IMR-90 (cell line): ENCODE measurements at regions not wholly inside any gene's neighbourhood (a gene's known extent, or its start where the extent isn't known, plus 50 kb on each side); places are given as distances from the start of the nearest gene placed in this dataset.
"Not testable (repeated sequence)": the region's sequence is repeated elsewhere in the genome, so short reads cannot be mapped to it uniquely, and the experiment has no call there.

Experiments
- ATAC-seq: fragments of 200-7000 bp; cut with Tn5 transposase; 2 replicates; pipeline ENCODE4 v1.9.1; 2020; ENCODE audit warnings: low read depth, mild to moderate bottlenecking, moderate library complexity
- BruUV-seq: library from RNA; stranded (reverse); fragments of 400-500 nt; replicated peaks from 2 replicates; lab custom pipeline; 2021; lab: Mats Ljungman, UMichigan
- CTCF ChIA-PET: fragments of 300-600 bp; formaldehyde crosslinking; extraction: SDS; loops from one replicate; lab custom pipeline; 2021; ENCODE audit warnings: antibody characterized with exemption; lab: Yijun Ruan, JAX
- POLR2A ChIA-PET: fragments of 300-600 bp; sonication (Branson Sonifier 250); formaldehyde crosslinking; loops from one replicate; lab custom pipeline; 2022; ENCODE audit warnings: antibody characterized with exemption; ENCODE audit not compliant: unreplicated experiment; lab: Charles Lee
- DNase-seq: peaks from one replicate; pipeline ENCODE4 v3.0.0; 2013
- H2AFZ ChIP-seq: replicated peaks from 2 replicates; pipeline ENCODE3; 2013; ENCODE audit warnings: low read length, mild to moderate bottlenecking; ENCODE audit not compliant: poor library complexity
- H2AK5ac ChIP-seq: 2 replicates; pipeline ENCODE4 v1.6.1; 2013; ENCODE audit warnings: low read depth, low read length, inconsistent platforms
- H2AK9ac ChIP-seq: replicated peaks from 2 replicates; pipeline ENCODE3; 2013; ENCODE audit warnings: mild to moderate bottlenecking, low read depth, low read length, moderate library complexity; ENCODE audit not compliant: poor library complexity
- H2BK120ac ChIP-seq: 2 replicates; pipeline ENCODE4 v1.6.1; 2013; ENCODE audit warnings: low read depth, low read length, inconsistent platforms
- H2BK15ac ChIP-seq: 3 replicates; pipeline ENCODE4 v1.6.1; 2013; ENCODE audit warnings: low read depth, low read length, inconsistent platforms
- H2BK20ac ChIP-seq: 2 replicates; pipeline ENCODE4 v1.6.1; 2013; ENCODE audit warnings: low read depth, mild to moderate bottlenecking, inconsistent platforms, low read length, moderate library complexity
- H2BK5ac ChIP-seq: 2 replicates; pipeline ENCODE4 v1.6.1; 2013; ENCODE audit warnings: mild to moderate bottlenecking, low read depth, low read length, inconsistent platforms; ENCODE audit not compliant: poor library complexity, severe bottlenecking
- H3K14ac ChIP-seq: replicated peaks from 2 replicates; pipeline ENCODE4 v1.6.1; 2013; ENCODE audit warnings: low read depth, low read length, inconsistent platforms
- H3K18ac ChIP-seq: 2 replicates; pipeline ENCODE4 v1.6.1; 2013; ENCODE audit warnings: low read depth, low read length, control low read depth
- H3K23ac ChIP-seq: 2 replicates; pipeline ENCODE4 v1.6.1; 2013; ENCODE audit warnings: low read depth, low read length, inconsistent platforms
- H3K27ac ChIP-seq: 2 replicates; pipeline ENCODE4 v1.5.1; 2013; ENCODE audit warnings: mild to moderate bottlenecking, control low read depth, low read length; ENCODE audit not compliant: insufficient read depth
- H3K27me3 ChIP-seq: 2 replicates; pipeline ENCODE4 v1.6.1; 2013; ENCODE audit warnings: low read length; ENCODE audit not compliant: control insufficient read depth, insufficient read depth
- H3K36me3 ChIP-seq: 2 replicates; pipeline ENCODE4 v1.6.1; 2013; ENCODE audit warnings: low read length, mixed read lengths; ENCODE audit not compliant: control insufficient read depth, insufficient read depth
- H3K4ac ChIP-seq: 2 replicates; pipeline ENCODE4 v1.6.1; 2013; ENCODE audit warnings: low read depth, low read length, inconsistent platforms
- H3K4me1 ChIP-seq: 2 replicates; pipeline ENCODE4 v1.6.1; 2013; ENCODE audit warnings: low read length, mixed read lengths; ENCODE audit not compliant: control insufficient read depth, insufficient read depth
- H3K4me2 ChIP-seq: 2 replicates; pipeline ENCODE4 v1.6.1; 2013; ENCODE audit warnings: low read depth, mild to moderate bottlenecking, control low read depth, low read length, moderate library complexity
- H3K4me3 ChIP-seq: 2 replicates; pipeline ENCODE4 v1.5.1; 2013; ENCODE audit warnings: low read depth, mild to moderate bottlenecking, control low read depth, low read length, moderate library complexity; ENCODE audit not compliant: insufficient read depth
- H3K56ac ChIP-seq: 2 replicates; pipeline ENCODE4 v1.6.1; 2013; ENCODE audit warnings: low read length, inconsistent platforms; ENCODE audit not compliant: insufficient read depth; ENCODE audit errors: extremely low read depth
- H3K79me1 ChIP-seq, 2 experiments: 2 replicates each; pipeline ENCODE4 v1.6.1; 2013; ENCODE audit warnings: low read length in 2 of 2, inconsistent platforms in 1 of 2, low read depth in 1 of 2
- H3K9ac ChIP-seq: 2 replicates; pipeline ENCODE4 v1.6.1; 2013; ENCODE audit warnings: low read depth, low read length, control low read depth
- H3K9me1 ChIP-seq: 2 replicates; pipeline ENCODE4 v1.6.1; 2013; ENCODE audit warnings: low read length, inconsistent platforms; ENCODE audit not compliant: insufficient read depth
- H3K9me3 ChIP-seq: 2 replicates; pipeline ENCODE4 v1.6.1; 2013; ENCODE audit warnings: low read length; ENCODE audit not compliant: control insufficient read depth, insufficient read depth
- H4K20me1 ChIP-seq: 2 replicates; pipeline ENCODE4 v1.6.1; 2013; ENCODE audit warnings: low read length, inconsistent platforms; ENCODE audit not compliant: insufficient read depth
- H4K5ac ChIP-seq: 2 replicates; pipeline ENCODE4 v1.6.1; 2013; ENCODE audit warnings: mild to moderate bottlenecking, low read depth, low read length, control low read depth
- H4K8ac ChIP-seq, 2 experiments: 2 replicates each; pipeline ENCODE4 v1.6.1; 2013; ENCODE audit warnings: low read depth in 2 of 2, low read length in 2 of 2, control low read depth in 1 of 2, inconsistent platforms in 1 of 2
- H4K91ac ChIP-seq: 2 replicates; pipeline ENCODE4 v1.6.1; 2013; ENCODE audit warnings: low read depth, low read length, inconsistent platforms; ENCODE audit not compliant: insufficient read depth
- FOS ChIP-seq: fragments of 150-350 bp; IDR thresholded peaks from 2 replicates; pipeline ENCODE4 v1.6.1; 2016; ENCODE audit warnings: low read depth, low read length
- POLR2A ChIP-seq: IDR thresholded peaks from 2 replicates; pipeline ENCODE4 v1.6.1; 2012; ENCODE audit warnings: mild to moderate bottlenecking, low read depth, low read length
- RAD21 ChIP-seq: IDR thresholded peaks from 2 replicates; pipeline ENCODE4 v1.6.1; 2012; ENCODE audit warnings: low read length, improper control_type of control experiment
- RFX5 ChIP-seq: IDR thresholded peaks from 2 replicates; pipeline ENCODE4 v1.8.0; 2012; ENCODE audit warnings: low read depth, mild to moderate bottlenecking, low read length, moderate library complexity
- SMC3 ChIP-seq: fragments of 150-350 bp; IDR thresholded peaks from 2 replicates; pipeline ENCODE4 v1.6.1; 2016; ENCODE audit warnings: low read depth, mild to moderate bottlenecking, antibody characterized with exemption, low read length, moderate library complexity
- WGBS, 2 experiments: methylation state at CpG; one replicate each; pipeline versions ENCODE4 v1.1.5 to v1.1.7; 2013; ENCODE audit warnings: missing lambda C conversion rate in 2 of 2; ENCODE audit not compliant: insufficient read length in 1 of 2; ENCODE audit errors: extremely low coverage in 2 of 2; 5-methylcytosine and 5-hydroxymethylcytosine counted together
- dilution Hi-C: fragments of 300-500 bp; cut with HindIII; formaldehyde crosslinking; loops from one replicate; pipeline ENCODE4 v1.14.3; 2018; ENCODE audit warnings: low sequenced_read_pairs; ENCODE audit not compliant: unreplicated experiment
- in situ Hi-C: fragments of 300-500 bp; cut with MboI; formaldehyde crosslinking; loops from 3 replicates; pipeline ENCODE4 v1.14.3; 2019; ENCODE audit warnings: low sequenced_read_pairs, inconsistent platforms, mixed read lengths
- intact Hi-C: fragments of 100-400 bp; cut with micrococcal nuclease; formaldehyde crosslinking; loops from 2 replicates; pipeline ENCODE4 v1.10.0; 2022
- TF ChIP-seq, protein P1 (sequence below): fragments of 150-350 bp; IDR thresholded peaks from 2 replicates; pipeline ENCODE4 v1.6.1; 2017; ENCODE audit warnings: mild to moderate bottlenecking, antibody characterized with exemption, low read length, low read depth
- TF ChIP-seq, protein P2 (sequence below): fragments of 150-350 bp; IDR thresholded peaks from 2 replicates; pipeline ENCODE4 v1.6.1; 2016; ENCODE audit warnings: low read depth, mild to moderate bottlenecking, low read length, moderate library complexity, borderline replicate concordance

DNA sequence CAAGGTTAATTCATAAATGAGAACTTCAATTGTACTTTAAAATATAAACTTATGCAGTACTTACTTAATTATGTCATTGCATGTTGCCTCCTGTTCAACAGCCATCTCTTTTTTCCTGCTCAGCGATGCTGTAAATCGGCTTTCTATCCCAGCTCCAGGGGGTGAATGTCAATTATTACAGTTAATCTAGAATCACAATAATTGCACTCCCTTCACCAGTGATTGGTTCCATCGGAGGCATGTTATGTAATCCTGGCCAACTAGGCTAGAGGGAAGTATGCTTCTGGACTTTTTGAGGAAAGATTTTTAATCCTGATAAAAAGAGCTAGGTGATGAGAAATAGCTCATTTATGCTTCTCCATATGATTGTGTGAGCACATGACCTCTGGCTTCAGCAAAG lies 53.8 kb upstream of the SGIP1 start:
- no peak overlapping the region for H4K91ac ChIP-seq
- no peak for TF ChIP-seq RFX5
- TF ChIP-seq RAD21: no peak
- TF ChIP-seq, protein P1, sequence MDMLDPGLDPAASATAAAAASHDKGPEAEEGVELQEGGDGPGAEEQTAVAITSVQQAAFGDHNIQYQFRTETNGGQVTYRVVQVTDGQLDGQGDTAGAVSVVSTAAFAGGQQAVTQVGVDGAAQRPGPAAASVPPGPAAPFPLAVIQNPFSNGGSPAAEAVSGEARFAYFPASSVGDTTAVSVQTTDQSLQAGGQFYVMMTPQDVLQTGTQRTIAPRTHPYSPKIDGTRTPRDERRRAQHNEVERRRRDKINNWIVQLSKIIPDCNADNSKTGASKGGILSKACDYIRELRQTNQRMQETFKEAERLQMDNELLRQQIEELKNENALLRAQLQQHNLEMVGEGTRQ: no peak
- TF ChIP-seq SMC3: no peak
- TF ChIP-seq, protein P2, sequence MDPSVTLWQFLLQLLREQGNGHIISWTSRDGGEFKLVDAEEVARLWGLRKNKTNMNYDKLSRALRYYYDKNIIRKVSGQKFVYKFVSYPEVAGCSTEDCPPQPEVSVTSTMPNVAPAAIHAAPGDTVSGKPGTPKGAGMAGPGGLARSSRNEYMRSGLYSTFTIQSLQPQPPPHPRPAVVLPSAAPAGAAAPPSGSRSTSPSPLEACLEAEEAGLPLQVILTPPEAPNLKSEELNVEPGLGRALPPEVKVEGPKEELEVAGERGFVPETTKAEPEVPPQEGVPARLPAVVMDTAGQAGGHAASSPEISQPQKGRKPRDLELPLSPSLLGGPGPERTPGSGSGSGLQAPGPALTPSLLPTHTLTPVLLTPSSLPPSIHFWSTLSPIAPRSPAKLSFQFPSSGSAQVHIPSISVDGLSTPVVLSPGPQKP: no peak
- no peak for TF ChIP-seq FOS
- TF ChIP-seq POLR2A: no peak
- no CpG with 5 or more reads among the region's 3 CpGs for WGBS, 2 experiments
- no peaks in the 10 kb centered on the region for H3K27me3 ChIP-seq
- no peak overlapping the region for H3K27ac ChIP-seq
- no peak overlapping the region for H3K14ac ChIP-seq
- H2BK20ac ChIP-seq: no peak overlapping the region
- no peak overlapping the region for H2BK120ac ChIP-seq
- no peak overlapping the region for H3K4me2 ChIP-seq
- no peak overlapping the region for H3K4me3 ChIP-seq
- no peak overlapping the region for H3K4ac ChIP-seq
- no peak overlapping the region for H2AFZ ChIP-seq
- no peak overlapping the region for H2BK5ac ChIP-seq
- H3K9me1 ChIP-seq: no peaks in the 10 kb centered on the region
- H3K36me3 ChIP-seq: no peaks in the 10 kb centered on the region
- ChIA-PET POLR2A (no interaction called here), CTCF (no interaction called here)
- no peak overlapping the region for H2AK9ac ChIP-seq
- H3K23ac ChIP-seq: no peak overlapping the region
- dilution Hi-C loops: no loop called here
- H4K5ac ChIP-seq: no peak overlapping the region
- BruUV-seq: no TSS peak
- no peak overlapping the region for H3K9ac ChIP-seq
- no peak overlapping the region for H3K56ac ChIP-seq
- intact Hi-C loops: no loop called here
- H3K79me1 ChIP-seq: no peaks in the 10 kb centered on the region
- H3K4me1 ChIP-seq: peaks cover 2% of the 10 kb centered on the region; the same call in 1 of the 2 replicates
- in situ Hi-C loops: no loop called here
- H2BK15ac ChIP-seq: no peak overlapping the region
- no peak overlapping the region for H4K8ac ChIP-seq
- no peak overlapping the region for H3K18ac ChIP-seq
- H3K9me3 ChIP-seq: peaks cover 3% of the 10 kb centered on the region; the same call in 1 of the 2 replicates
- DNase-seq (no peak), ATAC-seq (no peak)
- no peaks in the 10 kb centered on the region for H4K20me1 ChIP-seq
- H2AK5ac ChIP-seq: no peak overlapping the region

DNA sequence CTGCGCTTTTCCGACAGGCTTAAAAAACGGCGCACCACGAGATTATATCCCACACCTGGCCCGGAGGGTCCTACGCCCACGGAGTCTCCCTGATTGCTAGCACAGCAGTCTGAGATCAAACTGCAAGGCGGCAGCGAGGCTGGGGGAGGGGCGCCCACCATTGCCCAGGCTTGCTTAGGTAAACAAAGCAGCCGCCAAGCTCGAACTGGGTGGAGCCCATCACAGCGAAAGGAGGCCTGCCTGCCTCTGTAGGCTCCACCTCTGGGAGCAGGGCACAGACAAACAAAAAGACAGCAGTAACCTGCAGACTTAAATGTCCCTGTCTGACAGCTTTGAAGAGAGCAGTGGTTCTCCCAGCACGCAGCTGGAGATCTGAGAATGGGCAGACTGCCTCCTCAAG lies 52.7 kb upstream of the SGIP1 start:
- H2BK20ac ChIP-seq, BruUV-seq, H2BK15ac ChIP-seq, H3K4me3 ChIP-seq, H3K27me3 ChIP-seq, H3K4me2 ChIP-seq, H4K91ac ChIP-seq, H3K9me3 ChIP-seq, H3K4ac ChIP-seq, H2AK5ac ChIP-seq, H2AFZ ChIP-seq, H2AK9ac ChIP-seq, in situ Hi-C loops, ATAC-seq, H3K18ac ChIP-seq, H2BK120ac ChIP-seq, H3K14ac ChIP-seq, DNase-seq, H3K56ac ChIP-seq, dilution Hi-C loops, H3K9ac ChIP-seq, H3K4me1 ChIP-seq, H3K27ac ChIP-seq, CTCF ChIA-PET, H3K23ac ChIP-seq, H3K79me1 ChIP-seq, H3K36me3 ChIP-seq, H2BK5ac ChIP-seq, H4K20me1 ChIP-seq, intact Hi-C loops, H3K9me1 ChIP-seq, H4K5ac ChIP-seq, H4K8ac ChIP-seq: not testable (repeated sequence)
- WGBS, 2 experiments: no CpG with 5 or more reads among the region's 15 CpGs
- POLR2A ChIA-PET: interaction anchor here (0.6 kb wide), 1 partner anchor 9 kb away, joined by 4 read pairs; no protein-coding TSS in a partner anchor
